ENCODE measurements at regions not wholly inside any gene's neighbourhood (a gene's known extent, or its start where the extent isn't known, plus 50 kb on each side); places are given as distances from the start of the nearest gene placed in this dataset.

- TF ChIP-seq CTCF (IDR thresholded peaks at IDR 0.05; ENCODE audit: insufficient read depth, low read depth, low read length) (no peak), EZH2 (IDR thresholded peaks at IDR 0.05; ENCODE audit: insufficient read depth, low read length) (no peak)
Measured at GRCh38 chr7:69219381-69219780, 378.9 kb upstream of the AUTS2 start.

Measured in astrocyte (in vitro differentiated cells and primary cell).